Muscle layer of duodenum (tissue), 2 donors: ENCODE measurements at regions not wholly inside any gene's neighbourhood (a gene's known extent, or its start where the extent isn't known, plus 50 kb on each side); places are given as distances from the start of the nearest gene placed in this dataset.

ENCODE experiments used
- H3K27ac ChIP-seq: one replicate; pipeline ENCODE4 v1.7.0; 2013; ENCODE audit warnings: mild to moderate bottlenecking, low read length
- H3K27me3 ChIP-seq: one replicate; pipeline ENCODE4 v1.7.0; 2013; ENCODE audit warnings: low read depth, mild to moderate bottlenecking, control low read depth, low read length
- H3K36me3 ChIP-seq, 2 donors: one replicate each; pipeline ENCODE4 v1.7.0; 2013; ENCODE audit warnings: low read length in 2 of 2, control low read depth in 1 of 2, mild to moderate bottlenecking in 1 of 2; ENCODE audit not compliant: insufficient read depth in 2 of 2, control insufficient read depth in 1 of 2
- H3K4me1 ChIP-seq, 2 donors: one replicate each; pipeline ENCODE4 v1.7.0; 2013; ENCODE audit warnings: low read length in 2 of 2, mild to moderate bottlenecking in 2 of 2, control low read depth in 1 of 2, moderate library complexity in 1 of 2; ENCODE audit not compliant: insufficient read depth in 2 of 2, control insufficient read depth in 1 of 2
- H3K4me3 ChIP-seq, 2 donors: one replicate each; pipeline ENCODE4 v1.7.0; 2013; ENCODE audit warnings: low read length in 2 of 2, low read depth in 1 of 2, mild to moderate bottlenecking in 1 of 2
- H3K9me3 ChIP-seq, 2 donors: one replicate each; pipeline ENCODE4 v1.7.0; 2013; ENCODE audit warnings: low read length in 2 of 2, control low read depth in 1 of 2, mild to moderate bottlenecking in 1 of 2; ENCODE audit not compliant: control insufficient read depth in 1 of 2
- donor health status: healthy.

GRCh38 chr5:127236254-127236653, 54.3 kb upstream of the MEGF10 start:
- Histone ChIP-seq H3K27me3 (no peaks in the 10 kb centered on the region), H3K36me3 (no peaks in the 10 kb centered on the region), H3K4me1 (no peaks in the 10 kb centered on the region), H3K27ac (no peak overlapping the region), H3K9me3 (no peaks in the 10 kb centered on the region), H3K4me3 (no peak overlapping the region)
